ENCODE measurements at regions not wholly inside any gene's neighbourhood (a gene's known extent, or its start where the extent isn't known, plus 50 kb on each side); places are given as distances from the start of the nearest gene placed in this dataset.

DNA sequence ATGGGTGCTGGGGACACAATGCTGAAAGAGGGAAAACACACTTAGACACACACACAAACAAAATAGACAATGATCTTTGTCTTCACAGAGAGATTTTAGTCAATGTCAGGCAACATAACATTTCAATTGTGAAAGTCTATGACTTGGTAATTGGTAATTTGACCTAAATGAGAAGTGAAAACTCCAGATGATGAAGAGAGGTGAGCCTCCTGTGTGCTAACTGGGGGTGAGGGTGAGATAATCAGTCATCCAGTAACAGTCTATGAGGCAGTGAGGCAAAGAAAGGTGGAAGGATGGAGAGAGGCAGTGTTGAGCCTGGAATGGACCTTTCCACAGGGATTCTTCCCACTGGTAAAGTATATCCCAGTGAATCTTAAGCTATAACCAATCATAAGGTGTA lies 744.2 kb downstream of the MAFB start:
- intact Hi-C loops (cut with micrococcal nuclease) = no loop called here
- no peak overlapping the region for H2AFZ ChIP-seq (ENCODE audit: low read length)
- no TSS peak for BruUV-seq (replicated peaks)
- peaks cover 9% of the 10 kb centered on the region for H3K9me3 ChIP-seq (ENCODE audit: low read length)
- ATAC-seq (no peak), DNase-seq (no peak)
- POLR2A ChIA-PET (ENCODE audit: unreplicated experiment) = no interaction called here
- CTCF ChIA-PET = no interaction called here
- no peaks in the 10 kb centered on the region for H3K79me2 ChIP-seq (ENCODE audit: low read length)
- H4K20me1 ChIP-seq (ENCODE audit: low read length) = no peaks in the 10 kb centered on the region
- H3K36me3 ChIP-seq (ENCODE audit: low read depth, low read length) = no peaks in the 10 kb centered on the region
- H3K9me2 ChIP-seq (replicated peaks; ENCODE audit: low read length) = no peaks in the 10 kb centered on the region
- no peak overlapping the region for H3K9ac ChIP-seq (ENCODE audit: low read length)
- H3K4me2 ChIP-seq (ENCODE audit: low read length) = no peak overlapping the region
- H3F3A ChIP-seq (ENCODE audit: low read length, unreplicated experiment) = no peaks in the 10 kb centered on the region
- no peaks in the 10 kb centered on the region for H3K4me1 ChIP-seq (ENCODE audit: insufficient read depth, low read length)
- no peak for TF ChIP-seq EZH2phosphoT487 (IDR thresholded peaks at IDR 0.05; ENCODE audit: borderline replicate concordance, low read length)
- no peak for TF ChIP-seq EZH2 (IDR thresholded peaks at IDR 0.05; ENCODE audit: low read length, unreplicated experiment)
- TF ChIP-seq CTCF (conservative IDR thresholded peaks at IDR 0.05; ENCODE audit: low read depth, low read length) = no peak
- H3K27ac ChIP-seq (ENCODE audit: low read length) = no peak overlapping the region
- no peak overlapping the region for H3K4me3 ChIP-seq (ENCODE audit: low read length)
- no peaks in the 10 kb centered on the region for H3K27me3 ChIP-seq (ENCODE audit: low read length)

DNA sequence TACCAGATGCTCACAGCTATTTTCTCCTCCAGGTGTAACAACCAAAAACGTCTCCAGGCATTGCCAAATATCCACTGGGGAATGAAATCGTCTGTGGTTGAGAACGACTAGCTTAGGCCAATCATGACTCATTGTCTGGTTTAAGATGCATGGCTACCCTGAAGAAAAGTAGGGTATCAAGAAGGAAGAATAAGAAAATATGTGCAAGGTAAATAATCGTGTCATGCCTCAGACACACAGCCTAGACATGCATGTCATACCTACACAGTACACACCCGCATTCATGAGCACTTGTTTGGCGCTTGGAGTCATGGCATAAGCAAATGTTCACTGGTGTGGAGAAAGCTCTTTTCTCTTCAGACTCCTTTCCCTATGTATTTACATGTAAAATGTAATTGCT lies 745.7 kb downstream of the MAFB start:
- H4K20me1 ChIP-seq (ENCODE audit: low read length) = no peaks in the 10 kb centered on the region
- ChIA-PET CTCF (no interaction called here), POLR2A (ENCODE audit: unreplicated experiment) (no interaction called here)
- no peaks in the 10 kb centered on the region for H3F3A ChIP-seq (ENCODE audit: low read length, unreplicated experiment)
- H3K36me3 ChIP-seq (ENCODE audit: low read depth, low read length) = no peaks in the 10 kb centered on the region
- H3K4me2 ChIP-seq (ENCODE audit: low read length) = no peak overlapping the region
- no peak overlapping the region for H3K4me3 ChIP-seq (ENCODE audit: low read length)
- intact Hi-C loops (cut with micrococcal nuclease) = no loop called here
- H3K27ac ChIP-seq (ENCODE audit: low read length) = no peak overlapping the region
- TF ChIP-seq EZH2 (IDR thresholded peaks at IDR 0.05; ENCODE audit: low read length, unreplicated experiment) (no peak), EZH2phosphoT487 (IDR thresholded peaks at IDR 0.05; ENCODE audit: borderline replicate concordance, low read length) (no peak), CTCF (conservative IDR thresholded peaks at IDR 0.05; ENCODE audit: low read depth, low read length) (no peak)
- no peaks in the 10 kb centered on the region for H3K9me2 ChIP-seq (replicated peaks; ENCODE audit: low read length)
- H3K4me1 ChIP-seq (ENCODE audit: insufficient read depth, low read length) = no peaks in the 10 kb centered on the region
- BruUV-seq (replicated peaks) = no TSS peak
- no peak for DNase-seq
- no peaks in the 10 kb centered on the region for H3K79me2 ChIP-seq (ENCODE audit: low read length)
- no peak for ATAC-seq
- peaks cover 9% of the 10 kb centered on the region for H3K9me3 ChIP-seq (ENCODE audit: low read length)
- no peak overlapping the region for H3K9ac ChIP-seq (ENCODE audit: low read length)
- H2AFZ ChIP-seq (ENCODE audit: low read length) = no peak overlapping the region
- H3K27me3 ChIP-seq (ENCODE audit: low read length) = no peaks in the 10 kb centered on the region

- Histone ChIP-seq H3F3A (ENCODE audit: low read length, unreplicated experiment) (no peaks in the 10 kb centered on the region), H3K9me3 (ENCODE audit: low read length) (peaks cover 9% of the 10 kb centered on the region), H3K4me2 (ENCODE audit: low read length) (no peak overlapping the region), H2AFZ (ENCODE audit: low read length) (no peak overlapping the region), H3K4me3 (ENCODE audit: low read length) (no peak overlapping the region), H3K4me1 (ENCODE audit: insufficient read depth, low read length) (no peaks in the 10 kb centered on the region), H3K79me2 (ENCODE audit: low read length) (no peaks in the 10 kb centered on the region), H3K27me3 (ENCODE audit: low read length) (no peaks in the 10 kb centered on the region), H3K27ac (ENCODE audit: low read length) (no peak overlapping the region), H4K20me1 (ENCODE audit: low read length) (no peaks in the 10 kb centered on the region), H3K36me3 (ENCODE audit: low read depth, low read length) (no peaks in the 10 kb centered on the region), H3K9me2 (replicated peaks; ENCODE audit: low read length) (no peaks in the 10 kb centered on the region), H3K9ac (ENCODE audit: low read length) (no peak overlapping the region)
- DNase-seq (no peak), ATAC-seq (no peak)
- ChIA-PET CTCF (no interaction called here), POLR2A (ENCODE audit: unreplicated experiment) (no interaction called here)
- TF ChIP-seq EZH2phosphoT487 (IDR thresholded peaks at IDR 0.05; ENCODE audit: borderline replicate concordance, low read length) (no peak), CTCF (conservative IDR thresholded peaks at IDR 0.05; ENCODE audit: low read depth, low read length) (no peak), EZH2 (IDR thresholded peaks at IDR 0.05; ENCODE audit: low read length, unreplicated experiment) (no peak)
- BruUV-seq (replicated peaks) = no TSS peak
- intact Hi-C loops (cut with micrococcal nuclease) = no loop called here
These were observed 747.8 kb downstream of the MAFB start for GRCh38 chr20:39941245-39941644.
